Osteocyte (in vitro differentiated cells): ENCODE measurements at regions not wholly inside any gene's neighbourhood (a gene's known extent, or its start where the extent isn't known, plus 50 kb on each side); places are given as distances from the start of the nearest gene placed in this dataset.

Source experiments
- DNase-seq: peaks from one replicate; pipeline ENCODE4 v3.0.0; 2021; ENCODE audit warnings: mixed read lengths; ENCODE audit not compliant: unreplicated experiment; ENCODE audit errors: extremely low spot score
- H3K27ac Mint-ChIP-seq: one replicate; pipeline ENCODE4 v1.8.0; 2021; ENCODE audit warnings: mild to moderate bottlenecking, mixed read lengths; ENCODE audit not compliant: unreplicated experiment
- H3K27me3 Mint-ChIP-seq: one replicate; pipeline ENCODE4 v1.8.0; 2021; ENCODE audit warnings: mixed read lengths; ENCODE audit not compliant: unreplicated experiment
- H3K36me3 Mint-ChIP-seq: one replicate; pipeline ENCODE4 v1.8.0; 2021; ENCODE audit warnings: mixed read lengths; ENCODE audit not compliant: unreplicated experiment
- H3K4me1 Mint-ChIP-seq: one replicate; pipeline ENCODE4 v1.8.0; 2021; ENCODE audit warnings: mixed read lengths; ENCODE audit not compliant: unreplicated experiment
- H3K4me3 Mint-ChIP-seq: one replicate; pipeline ENCODE4 v1.8.0; 2021; ENCODE audit warnings: mild to moderate bottlenecking, moderate library complexity, mixed read lengths; ENCODE audit not compliant: unreplicated experiment
- H3K9me3 Mint-ChIP-seq: one replicate; pipeline ENCODE4 v1.8.0; 2021; ENCODE audit warnings: mixed read lengths; ENCODE audit not compliant: unreplicated experiment
- CTCF ChIP-seq: fragments of 200-600 bp; sonication (generic); IDR thresholded peaks from 2 replicates; pipeline ENCODE4 v1.5.0; 2021; ENCODE audit warnings: antibody characterized with exemption, mild to moderate bottlenecking, moderate library complexity

- peaks cover 6% of the 10 kb centered on the region for H3K4me1 Mint-ChIP-seq
- no peak overlapping the region for H3K4me3 Mint-ChIP-seq
- no peak overlapping the region for H3K27ac Mint-ChIP-seq
- no peaks in the 10 kb centered on the region for H3K27me3 Mint-ChIP-seq
- peaks cover 1% of the 10 kb centered on the region for H3K36me3 Mint-ChIP-seq
- H3K9me3 Mint-ChIP-seq = peaks cover 3% of the 10 kb centered on the region
- no peak for DNase-seq
- TF ChIP-seq CTCF = no peak
These were observed 458.3 kb upstream of the ACTBL2 start for GRCh38 chr5:57940879-57941278.

- Mint-ChIP-seq H3K27me3 (no peaks in the 10 kb centered on the region), H3K36me3 (peaks cover 1% of the 10 kb centered on the region), H3K4me1 (peaks cover 6% of the 10 kb centered on the region), H3K9me3 (peaks cover 3% of the 10 kb centered on the region), H3K4me3 (no peak overlapping the region), H3K27ac (no peak overlapping the region)
- DNase-seq = no peak
- TF ChIP-seq CTCF = no peak
These were observed 457.6 kb upstream of the ACTBL2 start for GRCh38 chr5:57940236-57940635.

- Mint-ChIP-seq H3K4me1 (peaks cover 6% of the 10 kb centered on the region), H3K9me3 (peaks cover 3% of the 10 kb centered on the region), H3K27me3 (no peaks in the 10 kb centered on the region), H3K36me3 (peaks cover 1% of the 10 kb centered on the region), H3K27ac (no peak overlapping the region), H3K4me3 (no peak overlapping the region)
- no peak for DNase-seq
- no peak for TF ChIP-seq CTCF
These were observed 457.2 kb upstream of the ACTBL2 start for GRCh38 chr5:57939771-57940170.

GRCh38 chr5:57939335-57939734, 456.7 kb upstream of the ACTBL2 start:
- Mint-ChIP-seq H3K4me1 (peaks cover 6% of the 10 kb centered on the region), H3K27me3 (no peaks in the 10 kb centered on the region), H3K9me3 (no peaks in the 10 kb centered on the region), H3K27ac (no peak overlapping the region), H3K4me3 (no peak overlapping the region), H3K36me3 (no peaks in the 10 kb centered on the region)
- no peak for TF ChIP-seq CTCF
- DNase-seq = no peak

GRCh38 chr5:57938174-57938557, 455.6 kb upstream of the ACTBL2 start:
- Mint-ChIP-seq H3K36me3 (no peaks in the 10 kb centered on the region), H3K4me1 (peaks cover 6% of the 10 kb centered on the region), H3K9me3 (peaks cover 6% of the 10 kb centered on the region), H3K4me3 (no peak overlapping the region), H3K27ac (no peak overlapping the region), H3K27me3 (no peaks in the 10 kb centered on the region)
- TF ChIP-seq CTCF = no peak
- no peak for DNase-seq
